H9 (cell line): ENCODE measurements at regions not wholly inside any gene's neighbourhood (a gene's known extent, or its start where the extent isn't known, plus 50 kb on each side); places are given as distances from the start of the nearest gene placed in this dataset.

Source experiments
- DNase-seq: peaks from one replicate; pipeline ENCODE4 v3.0.0-alpha.2; 2017
- H2AFZ ChIP-seq: one replicate; pipeline ENCODE4 v1.6.1; 2013; ENCODE audit warnings: mild to moderate bottlenecking, low read length, control low read depth, moderate library complexity
- H2AK5ac ChIP-seq: 2 replicates; pipeline ENCODE4 v1.6.1; 2013; ENCODE audit warnings: low read length, control low read depth, mixed read lengths; ENCODE audit not compliant: insufficient read length
- H2BK120ac ChIP-seq: one replicate; pipeline ENCODE4 v1.6.1; 2013; ENCODE audit warnings: low read depth, mild to moderate bottlenecking, low read length, control low read depth, inconsistent platforms; ENCODE audit not compliant: poor library complexity, severe bottlenecking
- H2BK12ac ChIP-seq: 2 replicates; pipeline ENCODE4 v1.6.1; 2013; ENCODE audit warnings: low read length, control low read depth, mixed read lengths, low read depth; ENCODE audit not compliant: insufficient read length
- H2BK15ac ChIP-seq: 2 replicates; pipeline ENCODE4 v1.6.1; 2013; ENCODE audit warnings: low read depth, low read length, control low read depth
- H2BK20ac ChIP-seq: one replicate; pipeline ENCODE4 v1.6.1; 2013; ENCODE audit warnings: low read depth, mild to moderate bottlenecking, low read length, control low read depth, inconsistent platforms; ENCODE audit not compliant: poor library complexity, severe bottlenecking
- H2BK5ac ChIP-seq: 2 replicates; pipeline ENCODE4 v1.6.1; 2013; ENCODE audit warnings: low read length, control low read depth, mixed read lengths; ENCODE audit not compliant: insufficient read length
- H3K14ac ChIP-seq: 2 replicates; pipeline ENCODE4 v1.6.1; 2013; ENCODE audit warnings: low read length, control low read depth; ENCODE audit not compliant: insufficient read depth
- H3K18ac ChIP-seq: 2 replicates; pipeline ENCODE4 v1.6.1; 2013; ENCODE audit warnings: low read depth, mild to moderate bottlenecking, mixed read lengths, low read length, control low read depth; ENCODE audit not compliant: insufficient read length
- H3K23ac ChIP-seq: 2 replicates; pipeline ENCODE4 v1.6.1; 2013; ENCODE audit warnings: low read length, control low read depth, mixed read lengths, low read depth; ENCODE audit not compliant: insufficient read length
- H3K23me2 ChIP-seq: 2 replicates; pipeline ENCODE4 v1.6.1; 2013; ENCODE audit warnings: low read depth, mild to moderate bottlenecking, mixed read lengths, low read length, control low read depth; ENCODE audit not compliant: insufficient read length, poor library complexity, severe bottlenecking
- H3K27ac ChIP-seq: 2 replicates; pipeline ENCODE4 v1.5.1; 2013; ENCODE audit warnings: low read length, control low read depth, mixed read lengths, low read depth; ENCODE audit not compliant: insufficient read length
- H3K27me3 ChIP-seq: 2 replicates; pipeline ENCODE4 v1.6.1; 2013; ENCODE audit warnings: low read length, control low read depth, inconsistent platforms; ENCODE audit not compliant: insufficient read depth
- H3K4ac ChIP-seq: 2 replicates; pipeline ENCODE4 v1.6.1; 2013; ENCODE audit warnings: low read depth, mild to moderate bottlenecking, control low read depth, inconsistent platforms, low read length, moderate library complexity
- H3K4me1 ChIP-seq: 2 replicates; pipeline ENCODE4 v1.6.1; 2013; ENCODE audit warnings: low read length, control low read depth, inconsistent platforms; ENCODE audit not compliant: insufficient read depth
- H3K4me2 ChIP-seq: 2 replicates; pipeline ENCODE4 v1.6.1; 2013; ENCODE audit warnings: low read length, control low read depth, mixed read lengths; ENCODE audit not compliant: insufficient read length, insufficient read depth
- H3K56ac ChIP-seq: 2 replicates; pipeline ENCODE4 v1.6.1; 2013; ENCODE audit warnings: low read depth, mild to moderate bottlenecking, mixed read lengths, low read length, control low read depth; ENCODE audit not compliant: insufficient read length
- H3K79me1 ChIP-seq: 2 replicates; pipeline ENCODE4 v1.6.1; 2013; ENCODE audit warnings: low read depth, mild to moderate bottlenecking, moderate library complexity, low read length, control low read depth, inconsistent platforms; ENCODE audit not compliant: insufficient read depth, poor library complexity, severe bottlenecking
- H3K79me2 ChIP-seq: 2 replicates; pipeline ENCODE4 v1.6.1; 2013; ENCODE audit warnings: low read length, control low read depth, inconsistent platforms; ENCODE audit not compliant: insufficient read depth
- H3K9ac ChIP-seq: 2 replicates; pipeline ENCODE4 v1.6.1; 2013; ENCODE audit warnings: low read length, control low read depth, mixed read lengths; ENCODE audit not compliant: insufficient read length; ENCODE audit errors: extremely low read depth
- H3K9me3 ChIP-seq: one replicate; pipeline ENCODE4 v1.6.1; 2013; ENCODE audit warnings: low read depth, low read length, inconsistent platforms; ENCODE audit not compliant: control insufficient read depth
- H3T11ph ChIP-seq: one replicate; pipeline ENCODE4 v1.6.1; 2013; ENCODE audit warnings: mild to moderate bottlenecking, low read length, control low read depth, inconsistent platforms
- H4K20me1 ChIP-seq: one replicate; pipeline ENCODE4 v1.6.1; 2013; ENCODE audit not compliant: control insufficient read depth, insufficient read length, insufficient read depth
- H4K5ac ChIP-seq: 2 replicates; pipeline ENCODE4 v1.6.1; 2013; ENCODE audit warnings: low read depth, mild to moderate bottlenecking, mixed read lengths, low read length, control low read depth; ENCODE audit not compliant: insufficient read length
- H4K8ac ChIP-seq: replicated peaks from 2 replicates; pipeline ENCODE4 v1.6.1; 2013; ENCODE audit warnings: low read length, control low read depth, mixed read lengths, low read depth; ENCODE audit not compliant: insufficient read length
- H4K91ac ChIP-seq: 2 replicates; pipeline ENCODE4 v1.6.1; 2013; ENCODE audit warnings: low read depth, mild to moderate bottlenecking, moderate library complexity, mixed read lengths, low read length, control low read depth; ENCODE audit not compliant: insufficient read length
- H3K27ac Mint-ChIP-seq, 3 experiments: 2 replicates in 2 of 3; 3 replicates in 1 of 3; pipeline ENCODE4 v1.8.0; 2020 to 2021; ENCODE audit warnings: mixed read lengths in 3 of 3, mild to moderate bottlenecking in 1 of 3, moderate library complexity in 1 of 3
- H3K27me3 Mint-ChIP-seq: 2 replicates; pipeline ENCODE4 v1.8.0; 2021; ENCODE audit warnings: low read depth, mild to moderate bottlenecking, moderate library complexity, mixed read lengths
- H3K36me3 Mint-ChIP-seq, 3 experiments: 2 replicates in 2 of 3; 3 replicates in 1 of 3; pipeline ENCODE4 v1.8.0; 2020 to 2021; ENCODE audit warnings: low read depth in 3 of 3, mixed read lengths in 3 of 3; ENCODE audit not compliant: insufficient read depth in 1 of 3
- H3K4me1 Mint-ChIP-seq, 2 experiments: 2 replicates each; pipeline ENCODE4 v1.8.0; 2020; ENCODE audit warnings: mixed read lengths in 2 of 2
- H3K4me3 Mint-ChIP-seq, 2 experiments: 2 replicates in 1 of 2; 3 replicates in 1 of 2; pipeline ENCODE4 v1.8.0; 2020 to 2021; ENCODE audit warnings: mild to moderate bottlenecking in 2 of 2, mixed read lengths in 2 of 2, moderate library complexity in 1 of 2
- H3K9me3 Mint-ChIP-seq, 2 experiments: 2 replicates in 1 of 2; 3 replicates in 1 of 2; pipeline ENCODE4 v1.8.0; 2020; ENCODE audit warnings: mild to moderate bottlenecking in 2 of 2, mixed read lengths in 2 of 2, moderate library complexity in 1 of 2
- CTCF ChIP-seq: fragments of 200-600 bp; sonication (generic); conservative IDR thresholded peaks from 3 replicates; pipeline ENCODE4 v1.8.0; 2021; ENCODE audit warnings: antibody characterized with exemption, mild to moderate bottlenecking
- WGBS: extraction: QIAGEN DNeasy Blood & Tissue Kit; methylation state at CpG from one replicate; pipeline ENCODE4 v1.1.7; 2013; ENCODE audit warnings: missing lambda C conversion rate, low lambda C conversion rate, mixed read lengths; ENCODE audit not compliant: insufficient read length; ENCODE audit errors: extremely low coverage; 5-methylcytosine and 5-hydroxymethylcytosine counted together

GRCh38 chr4:82097504-82097903 is 276.3 kb downstream of the HNRNPD start:
- no peak overlapping the region for H3K14ac ChIP-seq
- H2BK120ac ChIP-seq, result no peak overlapping the region
- H3K23me2 ChIP-seq, result no peaks in the 10 kb centered on the region
- no peak overlapping the region for H4K8ac ChIP-seq
- Mint-ChIP-seq H3K36me3 (no peaks in the 10 kb centered on the region), H3K4me1 (no peaks in the 10 kb centered on the region), H3K27ac (no peak overlapping the region), H3K9me3 (no peaks in the 10 kb centered on the region), H3K4me3 (no peak overlapping the region), H3K27me3 (no peaks in the 10 kb centered on the region; the same call in 1 of the 2 replicates)
- H2BK20ac ChIP-seq, result no peak overlapping the region
- no peak overlapping the region for H3K18ac ChIP-seq
- H4K5ac ChIP-seq, result no peak overlapping the region
- no peak overlapping the region for H3K27ac ChIP-seq
- no peak overlapping the region for H3K23ac ChIP-seq
- H3K56ac ChIP-seq, result no peak overlapping the region
- no peaks in the 10 kb centered on the region for H3K79me1 ChIP-seq
- no peak overlapping the region for H3K4me2 ChIP-seq
- no peaks in the 10 kb centered on the region for H3K79me2 ChIP-seq
- no peak for TF ChIP-seq CTCF
- WGBS, result no CpG with 5 or more reads among the region's 3 CpGs
- H3K9ac ChIP-seq, result no peak overlapping the region
- no peak overlapping the region for H2BK5ac ChIP-seq
- no peak overlapping the region for H4K91ac ChIP-seq
- H3T11ph ChIP-seq, result no peak overlapping the region
- H2AFZ ChIP-seq, result no peak overlapping the region
- H3K4me1 ChIP-seq, result no peaks in the 10 kb centered on the region
- H2BK12ac ChIP-seq, result no peak overlapping the region
- H3K4ac ChIP-seq, result no peak overlapping the region
- H2BK15ac ChIP-seq, result no peak overlapping the region
- H3K9me3 ChIP-seq, result no peaks in the 10 kb centered on the region
- H2AK5ac ChIP-seq, result no peak overlapping the region
- H4K20me1 ChIP-seq, result no peaks in the 10 kb centered on the region
- DNase-seq, result no peak
- H3K27me3 ChIP-seq, result no peaks in the 10 kb centered on the region
